22Rv1 (cell line): ENCODE measurements at regions not wholly inside any gene's neighbourhood (a gene's known extent, or its start where the extent isn't known, plus 50 kb on each side); places are given as distances from the start of the nearest gene placed in this dataset.

Source experiments
- ZFX ChIP-seq: fragments of 450-650 bp; IDR thresholded peaks from 2 replicates; pipeline ENCODE4 v1.6.1; 2017; ENCODE audit warnings: antibody characterized with exemption, borderline replicate concordance
- TF ChIP-seq, protein P1 (sequence below): fragments of 450-650 bp; IDR thresholded peaks from 2 replicates; pipeline ENCODE4 v1.5.1; 2017; ENCODE audit warnings: mild to moderate bottlenecking

DNA sequence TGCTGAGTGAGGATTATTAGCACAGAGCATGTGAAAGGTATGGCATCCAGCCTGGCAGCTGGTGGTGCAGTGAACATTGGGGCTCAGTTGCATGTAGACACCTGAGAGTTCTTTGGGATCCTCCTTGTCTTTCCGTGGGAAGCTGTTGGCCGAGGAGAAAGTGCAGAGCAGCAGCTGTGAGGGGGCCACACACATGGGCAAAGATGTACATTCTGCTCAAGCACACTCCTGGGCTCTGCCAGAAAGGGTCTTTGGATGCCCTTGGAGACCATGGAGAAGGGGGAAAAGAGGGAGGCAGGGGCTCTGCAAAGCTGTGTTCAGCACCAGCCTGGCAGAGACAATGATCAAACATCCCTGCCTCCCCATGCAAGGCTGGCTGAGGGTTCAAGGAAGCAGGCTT, 138.7 kb upstream of the PITX1 start:
- TF ChIP-seq, protein P1, sequence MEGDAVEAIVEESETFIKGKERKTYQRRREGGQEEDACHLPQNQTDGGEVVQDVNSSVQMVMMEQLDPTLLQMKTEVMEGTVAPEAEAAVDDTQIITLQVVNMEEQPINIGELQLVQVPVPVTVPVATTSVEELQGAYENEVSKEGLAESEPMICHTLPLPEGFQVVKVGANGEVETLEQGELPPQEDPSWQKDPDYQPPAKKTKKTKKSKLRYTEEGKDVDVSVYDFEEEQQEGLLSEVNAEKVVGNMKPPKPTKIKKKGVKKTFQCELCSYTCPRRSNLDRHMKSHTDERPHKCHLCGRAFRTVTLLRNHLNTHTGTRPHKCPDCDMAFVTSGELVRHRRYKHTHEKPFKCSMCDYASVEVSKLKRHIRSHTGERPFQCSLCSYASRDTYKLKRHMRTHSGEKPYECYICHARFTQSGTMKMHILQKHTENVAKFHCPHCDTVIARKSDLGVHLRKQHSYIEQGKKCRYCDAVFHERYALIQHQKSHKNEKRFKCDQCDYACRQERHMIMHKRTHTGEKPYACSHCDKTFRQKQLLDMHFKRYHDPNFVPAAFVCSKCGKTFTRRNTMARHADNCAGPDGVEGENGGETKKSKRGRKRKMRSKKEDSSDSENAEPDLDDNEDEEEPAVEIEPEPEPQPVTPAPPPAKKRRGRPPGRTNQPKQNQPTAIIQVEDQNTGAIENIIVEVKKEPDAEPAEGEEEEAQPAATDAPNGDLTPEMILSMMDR, result no peak
- no peak for TF ChIP-seq ZFX
